ENCODE measurements at regions not wholly inside any gene's neighbourhood (a gene's known extent, or its start where the extent isn't known, plus 50 kb on each side); places are given as distances from the start of the nearest gene placed in this dataset.

DNA sequence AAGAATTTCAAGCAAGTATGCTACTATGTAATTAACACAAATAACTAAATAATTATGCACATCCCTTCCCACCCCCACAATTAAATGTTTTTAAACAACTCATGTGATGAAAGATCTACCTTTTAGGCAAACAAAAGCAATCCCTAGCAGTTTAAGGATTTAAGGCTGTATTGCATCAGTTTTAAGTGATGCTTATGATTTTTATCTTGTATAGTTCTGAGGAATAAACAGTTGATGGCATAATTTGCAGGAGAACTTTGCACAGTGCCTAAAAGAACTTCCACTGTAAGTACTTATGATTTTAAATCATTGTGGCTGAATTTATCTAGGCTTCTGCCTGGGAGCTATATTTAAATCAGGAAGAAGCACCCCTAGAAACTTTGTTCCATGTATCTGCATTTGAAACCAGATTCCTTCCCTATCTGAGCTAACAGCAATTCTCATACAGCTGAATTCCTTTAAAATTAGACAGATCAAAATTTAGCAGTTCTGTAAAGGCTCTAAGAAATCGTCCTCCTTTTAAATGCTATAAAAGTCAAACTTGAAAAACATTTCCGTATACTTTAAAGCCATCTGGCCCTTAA is 388.6 kb downstream of the BCAT1 start:
- TF ChIP-seq, protein P1, sequence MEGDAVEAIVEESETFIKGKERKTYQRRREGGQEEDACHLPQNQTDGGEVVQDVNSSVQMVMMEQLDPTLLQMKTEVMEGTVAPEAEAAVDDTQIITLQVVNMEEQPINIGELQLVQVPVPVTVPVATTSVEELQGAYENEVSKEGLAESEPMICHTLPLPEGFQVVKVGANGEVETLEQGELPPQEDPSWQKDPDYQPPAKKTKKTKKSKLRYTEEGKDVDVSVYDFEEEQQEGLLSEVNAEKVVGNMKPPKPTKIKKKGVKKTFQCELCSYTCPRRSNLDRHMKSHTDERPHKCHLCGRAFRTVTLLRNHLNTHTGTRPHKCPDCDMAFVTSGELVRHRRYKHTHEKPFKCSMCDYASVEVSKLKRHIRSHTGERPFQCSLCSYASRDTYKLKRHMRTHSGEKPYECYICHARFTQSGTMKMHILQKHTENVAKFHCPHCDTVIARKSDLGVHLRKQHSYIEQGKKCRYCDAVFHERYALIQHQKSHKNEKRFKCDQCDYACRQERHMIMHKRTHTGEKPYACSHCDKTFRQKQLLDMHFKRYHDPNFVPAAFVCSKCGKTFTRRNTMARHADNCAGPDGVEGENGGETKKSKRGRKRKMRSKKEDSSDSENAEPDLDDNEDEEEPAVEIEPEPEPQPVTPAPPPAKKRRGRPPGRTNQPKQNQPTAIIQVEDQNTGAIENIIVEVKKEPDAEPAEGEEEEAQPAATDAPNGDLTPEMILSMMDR (IDR thresholded peaks at IDR 0.05; ENCODE audit: insufficient read depth, low read length) = no peak
- TF ChIP-seq POLR2AphosphoS5 (IDR thresholded peaks at IDR 0.05; ENCODE audit: low read depth) (no peak), GABPA (IDR thresholded peaks at IDR 0.05; ENCODE audit: low read depth) (no peak)
